SHP77 treated with DMSO at 0.1 percent for 48 hours (cell line): ENCODE measurements at regions not wholly inside any gene's neighbourhood (a gene's known extent, or its start where the extent isn't known, plus 50 kb on each side); places are given as distances from the start of the nearest gene placed in this dataset.
A peak's percentile ranks its signal among the peaks of the same experiment; 100 is the strongest.

ENCODE experiments used
- DNase-seq: peaks from one replicate; lab custom pipeline; 2025; lab: John Stamatoyannopoulos, UW

DNA sequence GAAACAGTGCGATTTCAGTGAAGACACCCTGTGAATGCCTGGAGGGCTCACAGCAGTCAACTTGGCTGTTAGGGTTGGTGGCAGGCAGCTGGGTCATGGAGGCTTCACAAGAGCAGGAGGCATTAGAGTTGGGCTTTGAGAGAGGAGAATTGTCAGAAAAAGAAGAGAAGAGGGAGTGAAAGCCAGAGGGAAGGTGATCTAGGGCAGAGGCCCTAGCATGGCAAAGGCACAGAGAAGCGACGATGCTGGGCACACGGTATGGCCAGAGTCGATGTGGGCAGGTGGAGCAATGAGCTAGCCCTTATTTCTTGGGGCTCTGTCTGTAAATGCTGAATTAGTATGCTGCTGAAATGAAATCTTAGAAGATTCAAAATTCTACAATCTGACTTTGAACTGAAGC, 52.6 kb upstream of the OLFM4 start:
- DNase-seq: no peak

GRCh38 chr13:52975161-52975560, 53.5 kb upstream of the OLFM4 start:
- no peak for DNase-seq

- no peak for DNase-seq
Observed at GRCh38 chr13:52974711-52975110, 53.9 kb upstream of the OLFM4 start.

DNA sequence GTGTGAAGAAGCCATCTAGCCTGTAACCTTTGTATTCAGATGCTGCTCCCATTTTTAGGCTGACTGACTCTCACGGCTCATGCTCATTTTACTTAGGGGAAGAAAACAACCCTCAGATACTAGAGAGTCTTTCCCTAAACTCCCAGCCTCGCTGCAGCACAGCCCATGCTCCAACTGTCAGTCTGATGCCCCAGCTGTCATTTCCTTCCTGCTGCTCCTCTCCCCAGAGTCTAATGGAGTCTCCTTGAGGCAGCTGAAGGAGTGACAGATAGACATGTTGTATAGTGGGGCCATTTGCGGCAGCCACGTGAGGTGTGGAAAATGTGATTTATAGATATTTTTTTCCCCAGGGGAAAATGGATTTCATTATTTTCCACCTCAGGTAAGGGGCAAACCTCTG, 59.2 kb upstream of the OLFM4 start:
- DNase-seq: no peak

DNA sequence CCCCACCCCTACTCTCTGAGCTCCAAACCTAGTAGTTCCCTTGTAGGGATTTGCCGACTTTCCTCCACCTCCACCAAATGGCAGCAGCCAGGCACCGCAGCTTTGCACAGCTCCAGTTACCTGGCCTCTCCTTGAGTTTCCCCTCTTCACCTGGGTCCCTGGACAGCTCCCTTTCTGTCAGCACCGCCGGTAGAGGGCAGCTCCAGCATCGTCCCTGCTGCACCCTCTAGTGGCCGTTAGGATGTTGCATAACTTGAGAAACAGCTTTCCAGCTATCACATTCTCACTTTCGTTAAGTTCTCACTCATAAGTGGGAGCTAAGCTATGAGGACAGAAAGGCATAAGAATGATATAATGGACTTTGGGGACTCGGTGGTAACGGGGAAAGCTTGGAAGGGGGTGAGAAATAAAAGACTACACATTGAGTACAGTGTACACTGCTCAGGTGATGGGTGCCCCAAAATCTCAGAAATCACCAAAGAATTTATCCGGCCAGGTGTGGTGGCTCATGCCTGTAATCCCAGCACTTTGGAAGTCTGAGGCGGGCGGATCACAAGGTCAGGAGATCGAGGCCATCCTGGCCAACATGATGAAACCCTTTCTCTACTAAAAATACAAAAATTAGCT, 60.4 kb upstream of the OLFM4 start:
- peak; percentile 34 for DNase-seq

DNA sequence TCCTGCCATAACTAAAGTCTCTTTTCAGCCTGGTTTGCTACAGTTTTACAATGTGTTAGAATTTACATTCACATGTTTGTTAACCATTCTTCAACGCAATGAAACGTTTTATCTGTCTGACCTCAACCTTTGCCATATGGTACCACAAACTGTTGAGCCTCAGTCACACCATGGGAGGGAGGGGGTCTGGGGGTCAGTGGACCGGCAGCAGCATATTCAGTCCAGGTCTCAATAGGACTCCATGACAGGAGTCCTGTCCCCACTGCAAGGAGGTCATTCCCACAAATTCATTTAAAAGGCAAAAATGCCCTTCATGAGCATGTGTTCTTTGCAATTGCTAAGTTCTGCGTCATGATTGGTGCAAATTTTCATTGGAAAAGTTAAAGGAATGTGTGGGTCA, 66.6 kb upstream of the OLFM4 start:
- DNase-seq: no peak

- no peak for DNase-seq
Observed at GRCh38 chr13:52961256-52961910, 67.2 kb upstream of the OLFM4 start.

- DNase-seq: no peak
Observed at GRCh38 chr13:52955472-52955874, 73.1 kb upstream of the OLFM4 start.

- no peak for DNase-seq
Observed at GRCh38 chr13:52954838-52955237, 73.8 kb upstream of the OLFM4 start.

- DNase-seq: no peak
Observed at GRCh38 chr13:52950436-52950956, 78.1 kb upstream of the OLFM4 start.

DNA sequence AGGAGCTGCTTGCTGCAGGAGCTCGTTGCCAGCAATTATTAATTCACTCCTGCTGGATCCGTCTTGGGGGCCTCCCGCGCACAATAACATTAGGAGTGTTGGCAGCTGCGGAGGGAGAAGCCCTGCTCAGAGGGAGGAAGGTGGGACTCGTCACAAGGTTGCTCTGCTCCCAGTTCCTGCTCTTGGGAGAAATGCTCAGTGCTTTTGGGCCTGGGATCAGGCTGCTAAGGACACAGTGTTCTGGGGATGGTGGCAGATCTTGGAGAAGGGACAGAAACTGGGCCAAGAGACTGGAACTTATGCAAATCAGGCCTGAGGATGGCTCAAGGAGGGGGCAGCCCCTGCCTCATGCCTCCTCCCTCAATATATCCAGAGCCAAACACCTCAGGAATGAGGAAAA, 78.9 kb upstream of the OLFM4 start:
- no peak for DNase-seq

GRCh38 chr13:52949044-52949443, 79.6 kb upstream of the OLFM4 start:
- DNase-seq: no peak

GRCh38 chr13:52947921-52948373, 80.7 kb upstream of the OLFM4 start:
- DNase-seq: no peak

GRCh38 chr13:52945348-52945747, 83.3 kb upstream of the OLFM4 start:
- DNase-seq: no peak

- no peak for DNase-seq
Observed at GRCh38 chr13:52944697-52945096, 83.9 kb upstream of the OLFM4 start.

DNA sequence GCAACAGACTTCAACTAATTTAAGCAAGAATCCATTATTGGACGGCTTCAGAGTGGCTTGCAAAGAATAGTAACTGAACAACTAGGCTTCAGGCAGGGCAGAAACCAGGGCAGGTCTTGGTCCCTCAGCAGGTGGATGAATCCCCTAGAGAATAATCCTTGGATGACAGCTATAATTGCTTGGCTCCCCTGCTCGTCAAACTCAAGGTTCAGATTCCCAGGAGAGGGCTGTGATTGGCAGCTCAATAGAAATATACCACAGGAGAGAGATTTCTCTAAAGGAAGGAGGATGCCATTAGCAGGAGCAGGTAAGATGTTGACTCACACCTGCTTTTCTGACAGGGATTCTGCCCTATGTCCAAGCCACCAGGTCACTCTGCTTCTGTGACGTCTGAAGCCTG, 89.6 kb upstream of the PCDH8 start:
- DNase-seq: no peak

DNA sequence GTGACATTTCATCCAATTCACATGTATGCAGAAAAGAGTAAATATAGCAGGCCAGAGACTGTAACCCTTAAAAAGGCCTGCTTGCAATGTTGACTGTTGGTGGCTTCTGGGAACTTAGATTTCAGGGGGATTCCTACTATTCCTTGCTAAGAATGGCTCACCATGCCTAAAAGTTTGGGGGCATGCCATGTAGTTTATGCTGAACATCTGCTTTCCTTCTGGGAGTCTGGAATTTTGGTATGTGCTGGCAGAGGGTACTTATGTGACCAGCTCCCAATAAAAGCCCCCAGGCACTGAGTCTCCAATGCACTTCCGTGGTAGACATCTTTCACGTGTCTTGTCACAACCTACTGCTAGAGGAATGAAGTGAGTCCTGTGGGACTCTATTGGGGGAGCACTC, 88.4 kb upstream of the PCDH8 start:
- DNase-seq: no peak

- DNase-seq: no peak
Observed at GRCh38 chr13:52934258-52934657, 85.8 kb upstream of the PCDH8 start.

DNA sequence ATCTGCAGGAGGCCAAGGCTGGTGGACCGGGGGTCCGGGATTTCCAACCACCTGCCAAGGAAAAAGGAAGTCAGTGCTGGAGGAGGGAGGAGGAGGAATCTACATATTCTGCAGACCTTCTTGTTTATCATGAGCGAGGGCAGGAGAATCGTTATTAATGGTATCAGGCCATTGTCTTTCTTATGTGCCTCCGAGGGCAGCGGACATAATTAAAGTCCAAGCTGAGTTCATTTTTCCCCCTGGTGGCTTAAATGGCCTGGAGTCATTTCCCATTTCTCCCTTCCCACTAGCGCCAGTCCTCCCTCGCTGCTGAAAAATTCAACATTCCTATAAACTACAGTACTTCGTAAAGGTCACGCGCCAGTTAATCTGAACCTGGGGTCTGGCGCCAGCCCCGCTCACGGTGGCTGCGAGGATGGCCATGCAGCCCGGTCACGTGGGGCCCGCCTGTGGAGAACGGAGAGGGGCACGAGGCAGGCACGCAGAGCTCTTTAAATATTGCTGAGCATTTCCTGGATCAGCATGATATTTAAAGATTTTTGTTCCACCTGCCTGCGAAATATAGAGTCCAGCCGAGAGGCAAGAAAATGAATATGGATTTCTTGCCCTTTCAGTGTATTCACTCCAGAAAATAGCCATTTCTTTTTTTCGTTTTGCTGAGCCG, 85.2 kb upstream of the PCDH8 start:
- no peak for DNase-seq

DNA sequence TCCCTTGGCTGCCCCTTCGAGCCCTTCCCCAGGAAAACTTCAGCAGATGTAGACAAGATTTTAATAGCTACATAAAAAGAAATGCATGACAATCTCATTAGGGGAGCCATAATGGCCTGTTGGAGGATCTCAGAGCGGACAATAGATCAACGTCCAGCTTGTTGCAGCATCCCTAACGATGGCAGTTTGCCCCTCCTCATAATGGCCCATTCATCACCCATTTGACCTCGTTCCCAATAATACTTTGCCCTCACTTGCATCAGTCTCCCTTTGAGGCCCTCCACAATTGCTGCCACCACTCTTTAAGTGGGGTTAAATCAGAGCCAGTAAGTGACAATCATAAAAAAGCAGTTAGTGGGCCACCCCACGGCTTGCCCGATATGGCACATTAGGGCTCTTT, 84.7 kb upstream of the PCDH8 start:
- DNase-seq: no peak

GRCh38 chr13:52932649-52933048, 84.2 kb upstream of the PCDH8 start:
- DNase-seq: no peak

DNA sequence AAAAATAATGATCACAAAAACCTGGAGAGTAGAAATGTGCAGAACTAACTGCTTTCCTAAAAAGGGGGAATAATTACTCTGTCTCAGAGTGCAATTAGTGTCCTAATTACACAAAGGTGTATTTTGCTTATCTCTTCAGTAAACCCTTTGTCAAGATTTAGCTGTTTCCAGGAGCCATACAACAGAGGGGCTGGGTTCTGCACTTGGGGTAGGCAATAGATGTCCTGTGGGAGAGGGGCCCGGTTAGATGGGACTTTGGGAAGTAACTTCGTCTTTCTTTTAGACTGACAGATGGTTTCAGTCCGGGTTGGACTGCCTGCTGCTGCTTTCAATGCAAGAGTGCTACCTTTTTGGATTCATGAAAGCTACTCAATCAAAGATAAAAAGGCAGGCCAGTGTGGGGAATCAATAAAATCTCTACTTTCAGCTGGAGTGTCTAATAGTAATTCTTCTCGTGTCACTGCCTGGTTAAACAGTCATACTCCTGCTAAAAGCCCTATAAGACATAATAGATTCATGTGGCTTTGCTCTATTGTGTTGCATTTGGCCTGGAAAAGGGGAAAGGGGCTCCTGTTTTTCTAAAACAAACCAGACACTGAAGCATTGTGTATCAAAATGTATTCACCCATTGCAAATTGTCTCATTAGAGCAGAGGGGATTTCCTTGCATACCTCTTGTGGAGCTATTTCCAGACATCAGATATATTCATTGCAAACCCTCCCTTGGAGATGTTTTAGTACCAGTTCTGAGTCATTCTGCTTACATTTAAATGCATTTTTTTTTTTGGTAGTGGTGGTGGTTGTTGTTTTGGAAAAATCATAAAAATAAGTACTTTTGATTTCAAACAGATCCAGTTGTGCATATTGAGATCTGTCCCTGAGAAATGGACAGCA, 83.3 kb upstream of the PCDH8 start:
- no peak for DNase-seq
